Suprapubic skin (tissue), 4 donors: ENCODE measurements at regions not wholly inside any gene's neighbourhood (a gene's known extent, or its start where the extent isn't known, plus 50 kb on each side); places are given as distances from the start of the nearest gene placed in this dataset.

Experiments used
- DNase-seq, 2 donors: peaks; one replicate each; pipeline ENCODE4 v3.0.0-alpha.2; 2019; ENCODE audit warnings: low spot score in 2 of 2
- H3K27ac ChIP-seq: fragments of 200-600 bp; sonication (generic); one replicate; pipeline ENCODE4 v1.5.1; 2019
- H3K27me3 ChIP-seq: fragments of 200-600 bp; sonication (generic); one replicate; pipeline ENCODE4 v1.5.1; 2019
- H3K36me3 ChIP-seq: fragments of 200-600 bp; sonication (generic); one replicate; pipeline ENCODE4 v1.5.1; 2019
- H3K4me1 ChIP-seq: fragments of 200-600 bp; sonication (generic); one replicate; pipeline ENCODE4 v1.5.1; 2019
- H3K4me3 ChIP-seq: fragments of 200-600 bp; sonication (generic); one replicate; pipeline ENCODE4 v1.5.1; 2019; ENCODE audit warnings: mild to moderate bottlenecking
- H3K9me3 ChIP-seq: fragments of 200-600 bp; sonication (generic); one replicate; pipeline ENCODE4 v1.5.1; 2019
- EP300 ChIP-seq: sonication (generic); formaldehyde crosslinking; IDR thresholded peaks from one replicate; pipeline ENCODE4 v1.6.1; 2017; ENCODE audit warnings: antibody characterized with exemption
- POLR2A ChIP-seq, 2 donors: fragments of 450-650 bp; IDR thresholded peaks; one replicate each; pipeline ENCODE4 v1.6.1; 2017; ENCODE audit warnings: antibody characterized with exemption in 2 of 2, mild to moderate bottlenecking in 2 of 2, moderate library complexity in 2 of 2
- POLR2AphosphoS5 ChIP-seq, 3 donors: sonication (generic); formaldehyde crosslinking; IDR thresholded peaks; one replicate each; pipeline ENCODE4 v1.6.1; 2017; ENCODE audit warnings: antibody characterized with exemption in 3 of 3
- WGBS: methylation state at CpG from one replicate; pipeline ENCODE4 v1.1.5; 2018; 5-methylcytosine and 5-hydroxymethylcytosine counted together
- TF ChIP-seq, protein P1 (sequence below), 2 donors: fragments of 200-600 bp in 1 of 2; fragments of 450-650 bp in 1 of 2; sonication (generic) in 1 of 2; IDR thresholded peaks; one replicate each; pipeline ENCODE4 v1.5.1; 2016 to 2019; ENCODE audit warnings: antibody characterized with exemption in 2 of 2, mild to moderate bottlenecking in 1 of 2, moderate library complexity in 1 of 2

DNA sequence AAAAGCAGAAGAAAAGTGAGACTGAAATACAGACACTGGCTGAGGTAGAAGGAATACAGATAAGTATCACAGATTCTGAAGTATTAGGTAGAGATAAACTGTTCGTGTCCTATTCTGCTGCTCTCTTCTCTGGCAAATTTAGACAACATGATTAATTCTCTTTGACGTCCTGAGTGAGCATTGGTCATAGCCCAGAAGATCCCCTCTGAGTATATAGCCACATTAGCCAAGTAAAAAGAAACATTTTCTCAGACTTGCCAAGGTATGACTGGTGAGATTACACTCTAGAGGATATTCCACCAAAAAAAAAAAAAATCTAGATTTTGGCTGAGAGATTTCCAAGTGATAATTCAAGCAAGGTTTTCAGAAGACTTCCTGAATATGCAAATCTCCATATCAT, 111.4 kb upstream of the ALCAM start:
- H3K27ac ChIP-seq, result no peak overlapping the region
- no peaks in the 10 kb centered on the region for H3K27me3 ChIP-seq
- no peaks in the 10 kb centered on the region for H3K4me1 ChIP-seq
- 26% methylated on average over 2 of the region's 2 CpGs for WGBS
- no peak overlapping the region for H3K4me3 ChIP-seq
- DNase-seq, result no peak
- peaks cover 3% of the 10 kb centered on the region for H3K9me3 ChIP-seq
- TF ChIP-seq EP300, result no peak
- no peak for TF ChIP-seq POLR2A (IDR thresholded peaks at IDR 0.05)
- no peak for TF ChIP-seq POLR2AphosphoS5 (IDR thresholded peaks at IDR 0.05)
- TF ChIP-seq, protein P1, sequence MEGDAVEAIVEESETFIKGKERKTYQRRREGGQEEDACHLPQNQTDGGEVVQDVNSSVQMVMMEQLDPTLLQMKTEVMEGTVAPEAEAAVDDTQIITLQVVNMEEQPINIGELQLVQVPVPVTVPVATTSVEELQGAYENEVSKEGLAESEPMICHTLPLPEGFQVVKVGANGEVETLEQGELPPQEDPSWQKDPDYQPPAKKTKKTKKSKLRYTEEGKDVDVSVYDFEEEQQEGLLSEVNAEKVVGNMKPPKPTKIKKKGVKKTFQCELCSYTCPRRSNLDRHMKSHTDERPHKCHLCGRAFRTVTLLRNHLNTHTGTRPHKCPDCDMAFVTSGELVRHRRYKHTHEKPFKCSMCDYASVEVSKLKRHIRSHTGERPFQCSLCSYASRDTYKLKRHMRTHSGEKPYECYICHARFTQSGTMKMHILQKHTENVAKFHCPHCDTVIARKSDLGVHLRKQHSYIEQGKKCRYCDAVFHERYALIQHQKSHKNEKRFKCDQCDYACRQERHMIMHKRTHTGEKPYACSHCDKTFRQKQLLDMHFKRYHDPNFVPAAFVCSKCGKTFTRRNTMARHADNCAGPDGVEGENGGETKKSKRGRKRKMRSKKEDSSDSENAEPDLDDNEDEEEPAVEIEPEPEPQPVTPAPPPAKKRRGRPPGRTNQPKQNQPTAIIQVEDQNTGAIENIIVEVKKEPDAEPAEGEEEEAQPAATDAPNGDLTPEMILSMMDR (IDR thresholded peaks at IDR 0.05), result no peak
- H3K36me3 ChIP-seq, result no peaks in the 10 kb centered on the region

DNA sequence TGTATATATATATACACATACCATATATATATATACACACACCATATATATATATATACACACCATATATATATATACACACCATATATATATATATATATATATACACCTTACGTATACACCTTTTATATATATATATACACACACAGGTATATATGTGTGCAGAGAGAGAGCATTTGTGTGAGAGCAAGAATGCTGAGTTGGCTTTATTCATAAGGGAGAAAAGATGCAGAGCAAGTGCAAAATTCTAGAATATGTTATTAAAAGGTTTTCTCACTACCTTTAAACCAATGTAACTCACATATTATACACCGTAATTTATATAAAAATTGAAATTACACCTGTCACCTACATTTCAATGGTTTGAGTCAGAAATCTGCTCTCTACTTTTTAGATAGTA, 107.2 kb upstream of the ALCAM start:
- no peak overlapping the region for H3K4me3 ChIP-seq
- TF ChIP-seq EP300 (no peak), POLR2A (IDR thresholded peaks at IDR 0.05) (no peak), POLR2AphosphoS5 (IDR thresholded peaks at IDR 0.05) (no peak)
- TF ChIP-seq, protein P1 (IDR thresholded peaks at IDR 0.05), result no peak
- H3K27ac ChIP-seq, result no peak overlapping the region
- no peaks in the 10 kb centered on the region for H3K27me3 ChIP-seq
- peaks cover 6% of the 10 kb centered on the region for H3K9me3 ChIP-seq
- H3K4me1 ChIP-seq, result no peaks in the 10 kb centered on the region
- WGBS, result 67% methylated on average over 2 of the region's 2 CpGs
- DNase-seq, result no peak
- no peaks in the 10 kb centered on the region for H3K36me3 ChIP-seq

GRCh38 chr3:105260385-105260784, 106.3 kb upstream of the ALCAM start:
- TF ChIP-seq, protein P1 (IDR thresholded peaks at IDR 0.05), result no peak
- Histone ChIP-seq H3K27ac (no peak overlapping the region), H3K4me3 (no peak overlapping the region), H3K27me3 (no peaks in the 10 kb centered on the region), H3K36me3 (no peaks in the 10 kb centered on the region), H3K4me1 (no peaks in the 10 kb centered on the region), H3K9me3 (peaks cover 6% of the 10 kb centered on the region)
- no peak for DNase-seq
- WGBS, result 84% methylated on average over 4 of the region's 4 CpGs

GRCh38 chr3:105274536-105274935, 92.2 kb upstream of the ALCAM start:
- H3K36me3 ChIP-seq, result no peaks in the 10 kb centered on the region
- TF ChIP-seq EP300, result no peak
- no peak for TF ChIP-seq POLR2AphosphoS5 (IDR thresholded peaks at IDR 0.05)
- TF ChIP-seq, protein P1 (IDR thresholded peaks at IDR 0.05), result no peak
- TF ChIP-seq POLR2A (IDR thresholded peaks at IDR 0.05), result no peak
- H3K27me3 ChIP-seq, result no peaks in the 10 kb centered on the region
- DNase-seq, result no peak
- H3K9me3 ChIP-seq, result no peaks in the 10 kb centered on the region
- H3K4me1 ChIP-seq, result no peaks in the 10 kb centered on the region
- H3K4me3 ChIP-seq, result no peak overlapping the region
- H3K27ac ChIP-seq, result no peak overlapping the region

DNA sequence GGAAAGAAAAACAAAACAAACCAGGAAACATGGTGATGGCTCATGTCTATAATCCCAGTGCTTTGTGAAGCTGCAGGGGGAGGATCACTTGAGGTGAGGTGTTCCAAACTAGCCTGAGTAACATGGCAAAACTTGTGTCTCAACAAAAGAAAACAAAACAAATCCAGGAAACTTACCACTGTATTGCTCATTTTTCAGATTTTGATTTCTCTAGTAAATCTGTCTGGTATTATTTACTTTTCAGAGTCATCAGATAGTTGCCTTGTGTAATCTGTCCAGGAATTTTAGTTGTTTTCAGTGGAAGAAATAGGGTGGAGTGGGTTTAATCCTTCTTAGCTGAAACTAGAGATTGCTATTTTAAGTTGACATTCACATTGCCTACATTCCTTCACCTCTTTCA, 91.8 kb upstream of the ALCAM start:
- Histone ChIP-seq H3K27me3 (no peaks in the 10 kb centered on the region), H3K4me1 (no peaks in the 10 kb centered on the region), H3K4me3 (no peak overlapping the region), H3K27ac (no peak overlapping the region), H3K36me3 (no peaks in the 10 kb centered on the region), H3K9me3 (no peaks in the 10 kb centered on the region)
- TF ChIP-seq POLR2AphosphoS5 (IDR thresholded peaks at IDR 0.05) (no peak), POLR2A (IDR thresholded peaks at IDR 0.05) (no peak), EP300 (no peak)
- TF ChIP-seq, protein P1 (IDR thresholded peaks at IDR 0.05), result no peak
- DNase-seq, result no peak
